CD1c-positive myeloid dendritic cell (primary cell): ENCODE measurements at regions not wholly inside any gene's neighbourhood (a gene's known extent, or its start where the extent isn't known, plus 50 kb on each side); places are given as distances from the start of the nearest gene placed in this dataset.
"Not testable (repeated sequence)": the region's sequence is repeated elsewhere in the genome, so short reads cannot be mapped to it uniquely, and the experiment has no call there.

ENCODE experiments used
- DNase-seq: peaks from one replicate; pipeline ENCODE4 v3.0.0-alpha.2; 2016; ENCODE audit errors: extremely low spot score

- DNase-seq = no peak
Measured at GRCh38 chr1:187836557-187836956, 1007.8 kb downstream of the PLA2G4A start.

GRCh38 chr1:187837787-187838186 lies 1009.0 kb downstream of the PLA2G4A start:
- DNase-seq = no peak

DNA sequence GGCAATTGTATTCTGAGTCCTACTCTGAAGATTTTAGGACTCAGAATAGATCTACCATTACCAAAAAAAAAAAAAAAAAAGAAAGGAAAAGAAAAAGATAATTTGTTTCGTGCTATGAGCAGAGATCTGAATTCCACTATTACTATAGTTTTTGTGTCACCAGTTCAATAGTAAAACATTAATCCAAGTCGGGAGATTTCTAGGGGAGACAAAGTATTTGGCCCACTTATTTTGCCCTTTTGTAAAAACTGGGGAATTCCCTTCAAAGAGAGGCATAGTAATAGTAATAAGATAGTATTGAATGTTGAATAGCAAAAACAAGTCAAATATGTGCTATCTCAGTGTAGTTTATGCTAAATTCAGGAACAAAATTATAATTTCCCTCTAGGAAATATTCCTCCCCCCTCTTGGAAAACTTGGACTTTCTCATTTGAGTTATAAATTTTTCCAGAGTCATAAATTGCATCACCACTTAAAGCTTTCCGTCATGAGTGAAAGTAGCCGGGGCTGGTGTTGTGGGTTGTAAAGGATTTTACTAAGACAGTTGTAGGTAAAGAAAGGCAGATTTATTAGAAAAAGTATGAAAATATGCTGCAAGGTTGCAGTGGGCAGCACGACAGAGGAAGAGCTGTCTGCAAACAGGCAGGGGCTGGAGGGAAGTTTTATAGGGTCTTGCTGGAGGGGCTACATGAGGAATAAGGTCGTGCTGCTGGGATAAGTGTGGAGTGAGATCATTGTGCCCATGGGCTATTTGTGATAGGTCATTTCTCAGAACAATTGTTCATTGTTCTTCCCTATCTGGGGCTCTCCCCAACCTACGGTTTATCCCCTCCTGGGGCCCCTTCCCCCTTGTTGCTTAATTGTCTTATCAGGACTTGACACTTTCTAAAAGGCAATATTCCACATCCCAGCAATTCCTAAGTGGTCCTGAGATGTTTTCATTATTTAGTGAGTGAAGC lies 1009.9 kb downstream of the PLA2G4A start:
- DNase-seq = no peak

DNA sequence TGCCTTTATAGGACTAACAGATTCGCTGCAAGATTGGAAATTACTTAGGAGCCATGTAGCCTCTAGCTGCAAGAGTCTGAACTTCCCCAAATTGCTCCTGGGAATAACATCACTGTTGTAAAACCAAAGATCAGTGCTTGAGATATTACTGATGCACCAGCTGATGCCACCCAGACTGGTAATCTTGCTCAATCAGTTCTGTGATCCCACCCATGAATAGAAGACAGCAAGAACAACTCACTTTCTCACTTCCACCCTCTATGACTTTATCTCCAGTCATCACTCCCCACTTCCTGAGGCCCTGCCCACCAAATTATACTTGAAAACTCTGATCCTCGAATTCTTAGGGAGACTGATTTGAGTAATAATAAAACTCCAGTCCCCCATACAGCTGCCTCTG lies 1011.1 kb downstream of the PLA2G4A start:
- DNase-seq = no peak

DNA sequence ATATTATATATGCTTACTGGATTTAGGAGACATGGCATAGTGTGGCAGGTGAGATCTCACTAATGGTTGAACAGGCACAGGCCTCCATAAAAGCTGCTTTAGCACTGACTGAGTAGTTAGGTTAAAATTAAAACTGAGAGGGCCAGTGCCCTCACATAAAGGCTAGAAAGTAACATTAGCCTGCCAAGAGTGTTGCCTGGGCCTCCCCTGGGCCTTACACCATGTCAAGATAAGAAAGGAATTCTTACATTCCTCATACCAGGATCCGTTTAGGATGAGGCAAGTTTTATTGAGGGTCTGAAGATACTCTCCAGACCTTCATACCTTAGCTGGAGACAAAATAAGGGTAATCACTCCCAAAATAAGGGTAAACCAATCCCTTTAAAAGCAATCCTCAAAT lies 1011.8 kb downstream of the PLA2G4A start:
- DNase-seq = no peak

GRCh38 chr1:187842406-187843165 lies 1013.8 kb downstream of the PLA2G4A start:
- no peak for DNase-seq

GRCh38 chr1:187844313-187844712 lies 1015.6 kb downstream of the PLA2G4A start:
- DNase-seq = no peak

DNA sequence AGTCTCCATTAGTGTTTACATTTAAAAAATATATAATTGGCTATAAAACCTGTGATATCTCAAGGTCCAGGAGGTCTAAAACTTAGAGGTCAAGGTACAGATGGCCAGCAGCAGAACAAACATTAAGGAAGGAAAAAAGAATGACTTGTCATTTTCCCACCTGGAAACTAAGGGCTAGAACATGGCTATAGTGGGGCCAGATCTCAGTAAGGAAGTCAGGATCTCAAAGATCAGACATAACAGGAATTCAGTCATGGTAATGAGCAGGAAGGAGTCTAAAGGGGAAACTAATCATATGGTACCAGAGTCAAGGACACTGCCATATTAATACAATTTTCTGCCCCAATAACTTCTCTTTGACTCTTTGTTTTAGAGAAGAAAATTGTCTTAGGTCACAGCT lies 1018.8 kb downstream of the PLA2G4A start:
- DNase-seq = no peak

- no peak for DNase-seq
Measured at GRCh38 chr1:187848321-187848720, 1019.6 kb downstream of the PLA2G4A start.

DNA sequence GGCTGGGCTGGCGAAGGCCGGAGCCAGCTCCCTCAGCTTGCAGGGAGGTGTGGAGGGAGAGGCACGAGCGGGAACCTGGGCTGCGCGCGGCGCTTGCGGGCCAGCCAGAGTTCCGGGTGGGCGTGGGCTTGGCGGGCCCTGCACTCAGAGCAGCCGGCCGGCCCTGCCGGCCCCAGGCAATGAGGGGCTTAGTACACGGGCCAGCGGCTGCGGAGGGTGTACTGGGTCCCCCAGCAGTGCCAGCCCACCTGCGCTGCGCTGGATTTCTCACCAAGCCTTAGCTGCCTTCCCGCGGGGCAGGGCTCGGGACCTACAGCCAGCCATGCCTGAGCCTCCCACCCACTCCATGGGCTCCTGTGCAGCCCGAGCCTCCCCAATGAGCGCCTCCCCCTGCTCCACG lies 1021.4 kb downstream of the PLA2G4A start:
- not testable (repeated sequence) for DNase-seq

GRCh38 chr1:187853505-187853904 lies 1024.8 kb downstream of the PLA2G4A start:
- no peak for DNase-seq

DNA sequence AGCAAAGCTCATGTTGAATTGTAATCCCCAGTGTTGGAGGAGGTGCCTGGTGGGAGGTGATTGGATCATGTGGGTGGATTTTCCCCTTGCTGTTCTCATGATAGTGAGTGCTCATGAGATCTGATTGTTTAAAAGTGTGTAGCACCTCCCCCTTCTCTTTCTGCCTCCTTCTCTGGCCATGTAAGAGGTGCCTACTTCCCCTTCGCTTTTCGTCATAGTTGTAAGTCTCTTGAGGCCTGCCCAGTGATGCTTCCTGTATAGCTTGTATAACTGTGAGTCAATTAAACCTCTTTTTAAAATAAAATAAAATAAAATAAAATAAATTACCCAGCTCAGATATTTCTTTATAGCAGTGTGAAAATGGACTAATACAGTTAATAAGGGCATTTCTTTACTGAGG lies 1025.7 kb downstream of the PLA2G4A start:
- DNase-seq = no peak

- no peak for DNase-seq
Measured at GRCh38 chr1:187862506-187862905, 1033.8 kb downstream of the PLA2G4A start.

- no peak for DNase-seq
Measured at GRCh38 chr1:187870552-187870951, 1041.8 kb downstream of the PLA2G4A start.

DNA sequence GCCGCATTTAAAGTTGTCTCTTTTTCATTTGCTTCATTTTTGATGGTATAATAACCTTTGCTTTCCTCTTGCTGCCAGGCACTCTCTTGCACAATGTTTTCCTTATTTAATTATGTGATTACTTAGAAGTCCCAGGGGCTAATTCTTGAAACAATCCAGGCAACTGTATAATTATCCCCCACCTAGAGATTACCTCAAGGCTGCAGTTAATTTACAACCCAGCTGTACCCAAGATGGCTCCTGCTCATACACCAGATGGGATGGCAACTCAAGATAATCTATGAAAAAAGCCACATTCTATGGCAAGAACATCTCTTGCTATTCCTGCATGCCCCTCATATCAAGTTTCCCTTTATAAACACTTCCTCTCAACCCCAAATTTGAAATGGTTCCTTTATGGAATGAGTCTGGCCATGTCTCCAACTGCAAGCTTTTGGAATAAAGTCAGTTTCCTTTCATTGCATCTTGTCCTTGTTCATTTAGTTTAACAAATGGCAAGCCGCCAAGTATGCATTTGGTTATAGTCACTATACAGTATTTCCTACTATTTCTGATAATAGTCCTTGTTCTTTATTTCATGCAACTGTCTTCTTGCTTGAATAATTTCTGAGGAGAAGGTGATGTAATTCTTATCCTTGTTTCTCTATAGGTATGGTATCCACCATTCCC lies 1042.6 kb downstream of the PLA2G4A start:
- no peak for DNase-seq

- no peak for DNase-seq
Measured at GRCh38 chr1:187872550-187872949, 1043.8 kb downstream of the PLA2G4A start.

DNA sequence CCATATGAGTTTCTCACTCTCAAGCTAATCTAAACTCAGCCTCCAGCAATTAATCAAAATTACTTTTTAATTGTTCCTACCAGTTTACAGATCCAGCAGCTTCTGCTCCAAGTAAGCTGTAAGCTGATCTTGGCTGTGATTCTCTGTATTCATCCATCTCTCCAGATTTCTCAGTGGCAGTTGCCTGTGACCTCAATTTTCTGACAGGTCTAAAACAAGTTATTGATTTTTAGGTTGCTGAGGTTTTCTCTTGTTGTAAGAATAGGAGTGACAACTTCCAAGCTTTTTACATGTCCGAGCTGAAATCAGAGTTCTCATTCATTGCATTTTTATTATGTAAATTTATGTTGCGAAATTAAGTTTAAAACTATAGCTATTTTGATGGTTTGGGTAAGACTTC lies 1044.4 kb downstream of the PLA2G4A start:
- DNase-seq = no peak

DNA sequence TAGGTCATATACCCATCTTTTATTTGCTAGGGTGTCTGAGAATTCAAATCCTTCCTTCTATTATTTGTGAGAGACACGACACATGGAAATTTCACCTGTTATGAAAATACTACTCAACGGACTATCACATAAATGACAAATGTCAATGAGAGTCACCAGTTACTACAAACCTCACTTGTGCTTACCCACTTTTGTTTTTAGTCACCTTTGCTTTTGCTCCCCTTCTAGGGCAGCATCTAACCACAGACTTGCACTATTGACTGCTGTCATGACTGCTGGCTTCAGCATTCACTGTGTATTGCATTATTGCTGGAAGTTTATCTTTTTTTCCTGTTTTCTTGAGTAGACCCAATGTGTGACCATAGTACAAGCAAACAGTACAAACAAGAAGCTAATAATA lies 1048.0 kb downstream of the PLA2G4A start:
- no peak for DNase-seq

- DNase-seq = no peak
Measured at GRCh38 chr1:187877220-187877619, 1048.5 kb downstream of the PLA2G4A start.

DNA sequence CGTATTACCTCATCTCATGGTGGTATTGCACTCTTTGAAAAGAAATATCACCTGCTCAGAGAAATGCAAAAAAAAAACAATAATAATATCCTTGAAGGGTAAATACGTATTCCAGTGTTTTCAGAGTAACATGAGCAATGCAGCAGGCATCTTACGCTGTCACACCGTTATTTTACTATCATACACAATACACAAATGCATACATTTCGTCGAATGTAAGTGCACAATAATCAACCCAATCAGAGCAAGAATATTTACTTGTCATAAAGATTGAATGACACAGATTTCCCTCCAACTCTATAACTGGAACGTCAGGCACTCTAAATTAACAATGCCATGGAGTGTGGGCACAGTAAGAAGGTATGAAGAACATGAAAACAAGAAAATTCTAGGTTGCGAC lies 1050.1 kb downstream of the PLA2G4A start:
- DNase-seq = no peak

DNA sequence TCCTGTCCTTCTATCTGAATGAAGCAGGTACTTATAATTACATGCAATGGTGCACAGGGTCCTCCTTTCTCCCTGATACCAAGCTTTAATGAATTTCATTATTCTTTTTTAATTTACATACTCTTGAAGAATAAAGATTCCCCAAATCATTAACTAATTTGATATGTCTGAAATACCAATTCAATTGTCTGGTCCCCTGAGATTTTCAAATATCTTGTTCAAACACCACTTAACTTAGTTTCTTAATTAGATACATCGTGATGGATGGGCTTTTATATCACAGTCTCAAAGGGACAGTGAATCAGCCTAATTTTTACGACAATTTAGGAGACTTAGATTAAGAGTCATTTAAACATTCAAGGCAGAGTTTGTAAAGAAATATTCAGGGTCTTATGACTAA lies 1054.6 kb downstream of the PLA2G4A start:
- DNase-seq = no peak

- DNase-seq = no peak
Measured at GRCh38 chr1:187891993-187892682, 1063.4 kb downstream of the PLA2G4A start.
